Sigmoid colon (tissue), 4 donors: ENCODE measurements at regions not wholly inside any gene's neighbourhood (a gene's known extent, or its start where the extent isn't known, plus 50 kb on each side); places are given as distances from the start of the nearest gene placed in this dataset.

ENCODE experiments used
- EP300 ChIP-seq, 4 donors: sonication (generic); formaldehyde crosslinking; IDR thresholded peaks; one replicate each; pipeline ENCODE4 v1.6.1; 2017; ENCODE audit warnings: antibody characterized with exemption in 4 of 4
- POLR2A ChIP-seq, 2 donors: fragments of 450-650 bp; IDR thresholded peaks; one replicate each; pipeline ENCODE4 v1.6.1; 2016; ENCODE audit warnings: antibody characterized with exemption in 2 of 2, mild to moderate bottlenecking in 2 of 2, moderate library complexity in 2 of 2
- POLR2AphosphoS5 ChIP-seq, 4 donors: sonication (generic); formaldehyde crosslinking; IDR thresholded peaks; one replicate each; pipeline ENCODE4 v1.6.1; 2017; ENCODE audit warnings: antibody characterized with exemption in 4 of 4
- TF ChIP-seq, protein P1 (sequence below), 4 experiments: fragments of 450-650 bp in 3 of 4; fragments of 200-600 bp in 1 of 4; IDR thresholded peaks; one replicate each; pipeline ENCODE4 v1.5.1; 2016 to 2019; ENCODE audit warnings: antibody characterized with exemption in 4 of 4, mild to moderate bottlenecking in 3 of 4, moderate library complexity in 2 of 4

- TF ChIP-seq, protein P1, sequence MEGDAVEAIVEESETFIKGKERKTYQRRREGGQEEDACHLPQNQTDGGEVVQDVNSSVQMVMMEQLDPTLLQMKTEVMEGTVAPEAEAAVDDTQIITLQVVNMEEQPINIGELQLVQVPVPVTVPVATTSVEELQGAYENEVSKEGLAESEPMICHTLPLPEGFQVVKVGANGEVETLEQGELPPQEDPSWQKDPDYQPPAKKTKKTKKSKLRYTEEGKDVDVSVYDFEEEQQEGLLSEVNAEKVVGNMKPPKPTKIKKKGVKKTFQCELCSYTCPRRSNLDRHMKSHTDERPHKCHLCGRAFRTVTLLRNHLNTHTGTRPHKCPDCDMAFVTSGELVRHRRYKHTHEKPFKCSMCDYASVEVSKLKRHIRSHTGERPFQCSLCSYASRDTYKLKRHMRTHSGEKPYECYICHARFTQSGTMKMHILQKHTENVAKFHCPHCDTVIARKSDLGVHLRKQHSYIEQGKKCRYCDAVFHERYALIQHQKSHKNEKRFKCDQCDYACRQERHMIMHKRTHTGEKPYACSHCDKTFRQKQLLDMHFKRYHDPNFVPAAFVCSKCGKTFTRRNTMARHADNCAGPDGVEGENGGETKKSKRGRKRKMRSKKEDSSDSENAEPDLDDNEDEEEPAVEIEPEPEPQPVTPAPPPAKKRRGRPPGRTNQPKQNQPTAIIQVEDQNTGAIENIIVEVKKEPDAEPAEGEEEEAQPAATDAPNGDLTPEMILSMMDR (IDR thresholded peaks at IDR 0.05), result no peak
- TF ChIP-seq POLR2AphosphoS5 (IDR thresholded peaks at IDR 0.05), result no peak
- TF ChIP-seq POLR2A (IDR thresholded peaks at IDR 0.05), result no peak
- no peak for TF ChIP-seq EP300 (IDR thresholded peaks at IDR 0.05)
These were observed 1644.4 kb downstream of the STIM2 start for GRCh38 chr4:28505064-28505463.
